Germinal center (tissue), 1 donor: ENCODE measurements at regions not wholly inside any gene's neighbourhood (a gene's known extent, or its start where the extent isn't known, plus 50 kb on each side); places are given as distances from the start of the nearest gene placed in this dataset.
"Not testable (repeated sequence)": the region's sequence is repeated elsewhere in the genome, so short reads cannot be mapped to it uniquely, and the experiment has no call there.

Source experiments
- DNase-seq: peaks from one replicate; pipeline ENCODE4 v3.0.0; 2012; ENCODE audit warnings: mixed read lengths, low spot score

DNA sequence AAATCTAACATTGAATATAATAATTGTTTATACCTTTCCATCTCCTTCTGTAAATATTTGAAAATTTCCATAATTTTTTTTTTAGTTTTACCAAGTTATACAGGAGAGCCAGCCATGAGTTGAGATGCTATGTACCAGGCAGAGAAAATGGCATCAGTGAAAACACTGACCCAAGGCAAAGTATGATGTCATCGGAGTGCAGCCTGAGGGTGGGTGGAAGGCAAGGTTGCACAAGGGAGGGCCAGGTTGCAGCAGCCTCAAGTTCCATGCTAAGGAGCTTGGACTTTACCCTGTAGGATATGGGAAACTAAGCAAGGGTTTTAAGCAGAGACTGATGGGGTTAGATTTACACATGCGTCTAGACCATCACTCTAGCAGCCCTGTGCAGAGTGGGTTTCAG, 441.1 kb downstream of the BCAT1 start:
- no peak for DNase-seq

DNA sequence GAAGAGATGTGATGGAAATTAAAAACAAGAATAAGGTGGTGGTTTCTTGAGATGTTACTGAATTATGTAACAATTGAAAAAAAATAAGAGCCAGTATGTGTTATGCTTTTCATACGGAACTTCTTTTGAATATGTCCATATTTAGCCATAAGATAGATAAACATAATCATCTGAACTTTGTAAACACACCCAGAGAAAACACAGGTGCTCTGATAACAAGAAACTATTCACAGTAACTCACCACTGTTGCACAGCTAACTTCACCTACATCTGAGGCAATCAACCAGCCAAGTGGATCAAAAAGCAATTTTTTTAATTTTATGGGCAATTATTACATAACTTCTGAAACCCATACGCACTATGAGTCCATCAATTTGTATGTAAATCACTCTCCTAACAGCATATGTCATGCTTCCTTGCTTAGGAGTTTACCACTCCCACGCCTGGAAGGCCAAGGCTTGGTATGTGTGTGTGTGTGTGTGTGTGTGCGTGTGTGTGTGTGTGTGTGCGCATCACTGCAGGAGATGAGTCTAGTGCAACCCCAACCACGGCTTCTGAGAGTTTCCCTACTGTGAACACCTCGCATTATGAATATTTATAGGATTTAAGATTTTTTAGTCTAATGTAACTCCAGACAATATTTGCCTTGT, 443.4 kb downstream of the BCAT1 start:
- peak; percentile 13 for DNase-seq

DNA sequence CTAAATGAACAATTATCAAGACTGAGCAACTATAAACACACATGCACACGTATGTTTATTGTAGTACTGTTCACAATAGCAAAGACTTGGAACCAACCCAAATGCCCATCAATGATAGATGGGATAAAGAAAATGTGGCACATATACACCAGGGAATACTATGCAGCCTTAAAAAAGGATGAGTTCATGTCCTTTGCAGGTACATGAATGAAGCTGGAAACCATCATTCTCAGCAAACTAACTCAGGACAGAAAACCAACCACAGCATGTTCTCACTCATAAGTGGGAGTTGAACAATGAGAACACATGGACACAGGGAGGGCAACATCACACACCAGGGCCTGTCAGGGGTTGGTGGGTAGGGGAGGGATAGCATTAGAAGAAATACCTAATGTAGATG, 445.4 kb downstream of the BCAT1 start:
- DNase-seq: not testable (repeated sequence)

DNA sequence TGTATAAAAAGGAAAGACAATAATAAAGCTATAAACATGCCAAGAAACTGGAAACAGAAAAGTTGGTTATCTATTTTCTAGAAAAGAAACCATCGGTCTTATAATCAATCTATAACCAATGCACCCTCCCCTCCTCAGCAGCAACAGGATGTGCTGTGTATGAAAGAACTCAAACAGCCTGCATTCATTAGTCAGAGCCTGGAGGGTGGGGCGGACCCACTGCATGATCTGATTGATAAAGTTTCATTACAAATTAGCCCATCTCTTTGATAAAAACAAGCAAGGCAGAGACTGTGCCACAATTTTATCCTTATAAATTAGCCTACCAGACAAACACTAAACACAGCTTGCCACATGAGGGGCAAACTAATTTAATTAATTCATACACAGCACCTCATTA, 448.1 kb downstream of the BCAT1 start:
- DNase-seq: no peak

DNA sequence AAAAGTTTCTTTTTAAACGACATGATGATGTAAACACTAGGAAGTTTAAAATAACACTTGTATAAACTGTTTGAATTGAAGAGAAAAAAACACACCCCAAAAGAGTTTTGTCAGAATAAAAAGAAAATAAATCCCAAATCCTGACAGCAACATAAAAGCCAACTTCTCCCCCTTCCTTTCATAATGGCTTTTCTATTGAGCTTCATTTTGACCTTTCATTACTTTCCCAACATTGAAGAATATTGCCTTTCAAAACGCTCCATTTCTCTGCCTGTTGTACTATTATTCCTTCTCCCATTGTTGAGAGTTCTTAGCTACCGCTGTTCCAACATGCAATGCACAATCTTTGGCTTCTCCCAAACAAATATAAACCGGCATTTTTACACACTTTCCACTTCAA, 448.5 kb downstream of the BCAT1 start:
- no peak for DNase-seq

DNA sequence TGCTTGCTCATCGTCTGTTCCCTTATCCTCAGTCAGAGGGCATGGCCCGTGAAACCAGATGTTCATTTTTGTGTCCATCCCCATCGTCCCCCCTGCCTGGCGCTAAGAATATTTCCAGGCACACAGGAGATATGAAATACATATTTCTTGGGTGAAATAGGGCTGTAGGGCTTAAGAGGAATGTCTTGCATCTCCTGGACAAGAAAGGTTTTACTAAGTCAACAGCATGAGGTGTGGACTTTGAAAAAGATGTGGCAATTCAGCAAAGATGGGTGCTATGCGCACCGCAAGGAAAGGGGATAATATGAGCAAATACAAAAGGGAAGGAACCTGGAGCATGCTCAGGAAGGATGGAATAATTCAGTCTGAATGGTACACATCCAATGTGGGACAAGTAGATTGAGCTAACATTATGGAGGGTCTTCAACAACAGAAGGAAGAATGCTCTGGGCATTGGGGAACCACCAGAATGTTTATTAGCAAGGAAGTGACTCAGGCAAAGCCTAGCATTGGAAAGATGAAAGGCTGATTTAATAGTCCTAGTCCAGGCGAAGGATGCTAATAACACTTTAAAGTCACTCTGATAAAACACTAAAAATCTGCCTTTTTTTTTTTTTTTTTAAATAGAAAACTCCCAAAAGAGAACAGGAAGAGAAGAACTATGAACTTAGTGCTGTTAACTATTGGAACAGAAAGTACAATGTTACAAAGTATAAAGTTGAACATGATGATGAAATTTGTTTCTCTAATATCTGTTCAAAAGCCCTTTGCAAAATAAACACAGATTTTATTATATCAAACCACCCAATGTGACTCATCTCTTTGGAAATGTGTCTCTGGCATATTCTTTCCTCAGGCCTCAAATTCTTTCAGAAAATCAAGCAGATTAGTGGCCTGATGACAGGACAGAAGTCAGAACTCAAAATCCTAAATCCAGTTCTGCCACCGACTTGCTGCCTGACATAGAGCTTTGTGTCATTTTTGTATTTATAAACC, 449.5 kb downstream of the BCAT1 start:
- no peak for DNase-seq

DNA sequence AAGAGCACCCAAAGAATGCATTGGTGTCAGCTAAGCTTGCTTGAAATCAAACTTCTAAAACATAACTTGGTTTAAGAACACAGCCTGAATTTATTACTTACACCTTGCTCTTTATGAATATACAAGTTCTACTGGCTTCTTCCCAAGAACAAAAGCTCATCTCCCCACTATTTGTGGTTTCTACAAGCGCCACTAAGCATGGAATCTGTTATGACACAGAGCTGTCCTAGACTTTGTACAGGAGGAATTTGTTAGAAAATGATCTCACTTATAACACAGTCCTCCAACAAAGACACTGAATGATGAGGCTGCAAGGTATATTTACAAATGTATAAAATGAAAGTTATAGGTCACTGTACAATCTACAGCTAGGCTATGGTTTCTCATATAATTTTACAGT, 452.1 kb downstream of the BCAT1 start:
- no peak for DNase-seq

DNA sequence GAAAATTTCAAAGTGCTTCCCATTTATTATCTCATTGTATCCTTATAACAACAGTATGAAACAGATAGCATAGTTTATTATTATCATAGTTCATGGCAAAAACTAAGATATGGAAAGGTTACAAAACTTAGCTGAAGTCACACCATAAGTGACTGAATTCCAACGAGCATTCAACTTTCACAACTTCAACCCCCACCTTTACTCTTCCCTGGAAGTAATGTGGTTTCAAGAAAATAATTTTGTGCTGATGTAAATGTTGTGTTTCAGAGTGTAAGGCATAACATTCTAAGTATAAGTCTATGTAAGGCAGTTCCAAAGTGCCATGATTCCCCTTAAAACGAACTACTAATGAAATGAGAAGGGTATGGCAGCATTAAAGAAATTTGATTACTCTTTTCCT, 454.5 kb downstream of the BCAT1 start:
- no peak for DNase-seq

DNA sequence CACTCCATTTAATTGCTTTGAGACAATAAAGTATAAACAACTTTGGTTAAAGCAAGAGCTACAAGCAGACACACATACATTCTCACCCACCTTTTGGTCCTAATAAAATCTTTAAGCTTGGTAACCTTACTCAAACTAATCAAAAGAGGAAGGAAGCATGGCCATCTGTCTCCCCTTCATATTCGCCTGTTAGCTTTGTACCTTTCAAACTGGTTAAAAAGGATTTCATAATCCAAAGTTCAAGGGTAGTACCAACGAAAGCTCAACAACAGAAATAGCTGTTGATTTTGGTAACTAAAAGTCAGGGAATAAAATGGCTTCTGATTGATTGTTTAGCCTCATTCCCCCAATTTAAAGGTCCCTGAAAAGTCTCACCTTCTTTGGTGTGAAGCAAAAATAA, 456.9 kb downstream of the BCAT1 start:
- DNase-seq: no peak

DNA sequence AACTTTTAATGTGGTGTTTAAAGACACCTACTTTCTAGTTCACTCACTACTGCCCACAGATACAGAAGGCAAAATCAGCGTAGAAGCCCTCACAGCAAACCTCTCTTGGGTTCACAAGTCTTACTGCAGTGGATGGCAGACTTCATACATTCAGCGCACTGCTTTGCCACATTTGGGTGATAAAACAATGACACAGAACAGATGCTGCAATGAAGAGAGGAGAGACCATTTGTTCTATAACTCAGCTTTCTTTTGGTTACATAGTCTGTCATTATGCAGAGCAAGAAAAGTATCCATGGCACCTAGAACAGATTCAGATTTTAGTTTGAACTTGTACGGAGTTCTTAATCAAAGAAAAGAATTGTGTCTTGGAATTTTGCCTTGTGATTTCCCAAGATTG, 459.0 kb downstream of the BCAT1 start:
- no peak for DNase-seq

DNA sequence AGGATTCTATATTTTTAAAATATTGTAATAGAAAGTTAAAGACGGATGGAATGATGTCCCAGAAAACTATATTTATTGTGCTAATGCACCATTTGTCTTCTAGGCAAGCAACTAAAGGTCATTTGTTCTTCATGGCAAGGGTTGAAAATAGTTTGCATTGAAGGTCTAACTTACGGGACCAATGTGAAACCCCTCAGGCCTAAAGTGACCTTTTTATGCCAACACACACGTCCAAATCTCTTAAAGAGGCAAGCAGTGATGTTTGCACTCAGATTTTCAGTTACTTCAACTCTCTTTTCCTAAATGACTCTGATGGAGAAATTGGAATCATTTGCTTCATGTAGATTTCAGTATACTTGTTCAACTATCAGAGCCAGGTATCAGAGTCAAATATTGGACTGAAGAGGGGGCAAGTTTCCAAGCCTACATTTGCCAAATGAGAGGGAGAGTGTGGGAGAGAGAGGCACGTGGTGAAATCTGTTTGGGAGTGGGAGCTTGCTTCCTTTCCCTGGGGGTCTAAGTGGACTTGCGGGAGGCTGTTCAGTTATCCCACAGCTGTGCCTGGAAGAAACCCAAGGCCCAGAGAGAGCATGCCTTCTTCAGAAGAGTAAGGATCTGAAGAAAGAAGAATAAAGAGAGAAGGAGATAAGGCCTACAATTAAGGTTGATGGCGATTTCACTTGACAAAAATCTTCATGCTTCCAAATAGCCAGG, 459.8 kb downstream of the BCAT1 start:
- DNase-seq: no peak

DNA sequence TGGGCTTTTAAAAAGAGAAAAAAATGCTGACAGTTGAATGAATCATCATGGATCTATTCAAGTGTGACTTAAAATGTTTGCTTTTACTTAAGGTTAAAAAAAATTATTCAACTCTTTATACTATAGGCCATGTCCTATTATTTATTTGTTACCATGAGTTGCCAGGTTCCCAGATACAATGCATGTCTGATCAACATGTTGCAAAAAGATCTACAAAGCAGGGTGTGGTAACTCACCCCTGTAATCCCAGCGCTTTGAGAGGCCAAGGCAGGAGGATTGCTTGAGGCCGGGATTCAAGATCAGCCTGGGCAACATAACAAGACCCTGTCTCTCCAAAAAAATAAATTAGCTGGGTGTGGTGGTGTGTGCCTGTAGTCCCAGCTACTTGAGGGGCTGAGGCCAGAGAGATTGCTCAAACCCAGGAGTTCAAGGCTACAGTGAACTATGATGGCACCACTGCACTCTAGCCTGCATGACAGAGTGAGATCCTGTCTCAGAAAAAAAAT, 460.8 kb downstream of the BCAT1 start:
- no peak for DNase-seq

DNA sequence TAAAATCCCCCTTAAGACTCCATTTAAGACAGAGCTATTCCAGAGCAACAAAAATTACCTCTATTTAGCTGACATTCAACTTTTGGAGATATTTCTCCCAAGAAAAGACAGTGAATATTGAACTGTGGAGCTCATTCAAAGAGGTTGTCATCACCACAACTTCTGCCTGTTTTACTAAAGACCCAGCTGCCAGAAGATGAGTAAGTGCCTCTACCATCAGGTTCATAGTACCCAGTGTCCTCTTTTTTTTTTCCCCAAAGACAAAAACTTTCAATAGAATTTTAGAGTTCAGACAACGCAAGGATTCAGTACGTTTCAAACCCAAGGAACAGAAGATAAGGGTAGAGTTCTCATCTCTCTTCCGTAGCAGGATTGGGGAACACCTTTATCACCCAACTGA, 461.3 kb downstream of the BCAT1 start:
- DNase-seq: no peak

DNA sequence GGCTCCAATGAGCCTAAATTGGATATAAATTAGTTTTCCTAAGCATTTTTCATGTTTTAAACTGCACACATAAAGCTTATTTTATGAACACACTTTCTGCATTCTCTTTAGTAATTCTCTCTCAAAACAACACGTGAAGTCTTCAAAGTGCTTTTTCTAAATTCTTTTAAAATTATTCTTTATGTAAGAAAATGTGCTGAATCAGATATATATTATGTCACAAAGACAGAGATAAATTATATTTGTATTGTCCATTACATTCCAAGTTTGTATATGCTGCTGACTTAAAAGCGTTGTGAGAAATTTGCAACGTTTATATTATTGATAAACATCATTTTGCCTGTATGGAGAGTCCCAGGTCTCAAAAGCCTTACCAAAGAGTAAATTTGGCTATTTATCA, 465.2 kb downstream of the BCAT1 start:
- no peak for DNase-seq

DNA sequence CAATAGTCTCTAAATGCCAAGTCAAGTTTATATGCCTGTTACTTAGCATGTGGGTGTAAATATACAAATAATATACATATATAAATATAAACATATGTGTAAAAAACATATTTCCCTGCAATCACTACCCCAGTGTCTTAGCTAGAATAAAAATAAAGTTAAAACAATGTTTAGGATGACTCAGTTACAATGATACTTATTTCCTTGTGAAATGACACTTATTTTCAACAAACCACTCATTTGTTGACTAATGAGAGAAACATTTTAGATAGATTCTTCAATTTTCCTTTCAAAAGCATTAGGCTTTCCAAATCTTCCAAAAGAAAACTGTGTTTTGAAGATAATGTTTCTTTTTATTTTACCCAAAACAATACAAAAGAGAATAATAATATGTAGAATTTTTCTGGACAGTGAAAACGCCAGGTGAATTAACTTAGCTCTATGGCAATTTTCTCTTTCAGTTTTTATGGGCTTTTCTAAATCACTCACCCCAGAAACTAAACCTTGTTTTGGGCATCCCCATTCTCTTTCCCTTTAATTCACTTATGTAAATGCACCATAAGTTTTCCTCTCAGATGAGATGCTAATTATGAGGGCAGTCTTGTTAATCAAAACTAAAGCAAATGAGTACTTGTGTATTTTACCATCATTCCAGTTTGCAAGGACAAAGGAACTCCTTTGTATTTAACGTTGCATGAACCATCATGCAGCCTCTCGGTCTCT, 465.9 kb downstream of the BCAT1 start:
- DNase-seq: no peak

DNA sequence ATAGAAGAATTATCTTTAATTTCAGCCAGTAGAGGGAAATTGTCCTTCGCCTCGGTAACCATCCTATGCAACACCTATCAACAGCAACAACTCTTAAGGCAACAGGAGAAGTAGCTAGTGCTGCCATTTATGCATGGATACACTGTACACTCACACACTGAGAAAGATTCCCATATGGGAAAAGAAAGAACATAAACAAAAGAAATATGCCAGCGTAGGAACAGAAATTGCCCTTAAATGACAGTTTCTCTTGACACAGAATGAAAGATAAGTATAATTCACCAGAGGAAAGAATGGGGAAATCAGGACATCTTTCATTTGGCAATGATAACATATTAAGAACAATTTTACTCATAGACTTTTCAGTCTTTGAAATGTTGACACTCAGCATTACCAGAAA, 466.9 kb downstream of the BCAT1 start:
- DNase-seq: no peak

DNA sequence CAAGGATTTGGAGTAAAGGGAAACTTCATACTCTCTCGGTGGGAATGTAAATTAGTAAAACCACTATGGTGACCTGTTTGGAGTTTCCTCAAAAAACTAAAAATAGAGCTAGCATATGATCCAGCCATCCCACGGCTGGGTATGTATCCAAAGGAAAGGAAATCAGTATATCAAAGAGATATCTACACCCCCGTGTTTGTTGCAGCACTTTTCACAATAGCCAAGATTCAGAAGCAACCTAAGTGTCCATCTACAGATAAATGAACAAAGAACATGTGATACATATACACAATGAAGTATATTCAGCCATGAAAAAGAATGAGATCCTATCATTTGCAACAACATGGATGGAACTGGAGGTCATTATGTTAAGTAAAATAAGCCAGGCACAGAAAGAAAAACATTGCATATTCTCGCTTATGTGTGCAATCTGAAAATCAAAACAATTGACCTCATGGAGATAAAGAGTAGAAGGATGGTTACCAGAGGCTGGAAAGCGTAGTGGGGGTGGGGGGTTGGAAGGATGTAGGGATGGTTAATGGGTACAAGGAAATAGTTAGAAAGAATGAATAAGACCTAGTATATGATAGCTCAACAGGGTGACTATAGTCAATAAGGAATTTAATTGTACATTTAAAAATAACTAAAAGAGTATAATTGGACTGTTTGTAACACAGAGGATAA, 468.0 kb downstream of the BCAT1 start:
- DNase-seq: no peak

DNA sequence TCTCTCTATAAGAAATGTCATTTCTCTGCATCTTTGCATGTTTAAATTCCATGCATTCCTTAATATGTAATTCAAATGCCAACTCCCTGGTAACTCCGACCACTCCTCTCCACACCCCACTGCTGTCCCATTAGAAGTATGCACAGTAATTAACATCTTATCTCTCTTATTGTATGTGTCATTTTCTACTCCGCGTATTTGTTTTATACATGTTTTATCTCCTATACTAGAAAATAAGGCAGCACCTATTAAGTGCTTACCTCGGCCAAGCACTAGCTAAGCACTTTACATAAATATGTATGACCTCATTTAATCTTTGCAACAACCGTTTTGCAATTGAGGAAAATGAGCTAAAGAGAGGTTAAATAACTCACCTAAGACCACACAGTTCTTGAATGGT, 469.8 kb downstream of the BCAT1 start:
- DNase-seq: no peak

DNA sequence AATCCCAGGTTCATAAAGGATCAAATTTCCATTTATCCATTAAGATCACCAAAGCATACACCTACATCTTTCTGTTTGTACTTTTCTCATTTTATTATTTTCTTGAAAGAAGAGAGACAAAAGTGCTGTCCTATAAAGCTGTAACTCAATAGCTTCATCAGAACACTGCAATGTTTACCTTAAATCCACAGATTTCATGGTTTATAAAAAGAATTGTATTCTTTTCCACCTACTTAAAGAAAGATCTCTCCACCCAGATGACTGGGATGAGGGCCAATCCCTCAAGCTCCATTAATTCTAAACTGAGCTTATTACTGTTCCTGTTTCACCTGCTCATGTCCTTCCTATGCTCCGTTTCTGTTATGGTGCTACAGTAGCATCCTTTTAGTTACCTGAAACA, 470.6 kb downstream of the BCAT1 start:
- no peak for DNase-seq

DNA sequence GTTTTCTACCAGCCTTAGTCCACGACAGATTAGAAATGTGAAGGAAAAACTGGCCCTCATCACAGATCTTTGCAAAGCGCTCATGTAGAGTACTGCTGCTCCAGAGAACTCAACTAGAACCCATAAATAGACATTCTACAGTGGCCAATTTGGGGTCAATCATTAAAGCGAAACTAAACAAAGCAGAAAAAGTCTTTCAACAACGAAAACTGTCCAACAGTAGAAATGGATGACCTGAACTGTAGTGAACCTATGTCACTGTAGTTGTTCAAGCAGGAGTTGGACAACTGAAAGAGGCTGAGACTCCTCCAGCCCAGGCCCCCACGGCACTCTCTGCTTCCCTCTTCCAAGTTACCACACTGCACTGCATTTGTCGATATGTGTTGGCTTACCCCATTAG, 472.6 kb downstream of the BCAT1 start:
- DNase-seq: no peak

DNA sequence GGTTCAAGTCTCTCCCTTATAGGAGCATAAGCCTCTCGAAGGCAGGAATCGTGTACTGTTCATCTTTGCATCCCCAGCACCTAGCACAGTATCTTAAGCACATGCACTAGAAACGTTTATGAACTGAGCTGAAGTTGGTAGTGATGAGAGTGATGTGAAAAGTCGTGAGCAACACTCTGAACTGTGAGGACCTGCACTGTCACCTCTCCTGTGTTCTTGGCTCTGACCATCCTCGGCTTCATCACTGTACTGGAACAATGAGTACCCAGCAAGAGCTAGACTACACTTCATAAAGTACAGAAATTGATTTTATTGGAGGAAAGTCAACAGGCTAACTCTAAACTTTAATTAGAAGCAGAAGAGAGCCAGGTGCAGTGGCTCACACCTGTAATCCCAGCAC, 473.6 kb downstream of the BCAT1 start:
- no peak for DNase-seq
